VCaP (cell line): ENCODE measurements at regions not wholly inside any gene's neighbourhood (a gene's known extent, or its start where the extent isn't known, plus 50 kb on each side); places are given as distances from the start of the nearest gene placed in this dataset.

Experiments used
- H3K27ac ChIP-seq: fragments of 450-650 bp; 2 replicates; pipeline ENCODE4 v1.5.1; 2017
- TF ChIP-seq, protein P1 (sequence below): fragments of 450-650 bp; conservative IDR thresholded peaks from 2 replicates; pipeline ENCODE4 v1.5.1; 2017; ENCODE audit warnings: mild to moderate bottlenecking, moderate library complexity

DNA sequence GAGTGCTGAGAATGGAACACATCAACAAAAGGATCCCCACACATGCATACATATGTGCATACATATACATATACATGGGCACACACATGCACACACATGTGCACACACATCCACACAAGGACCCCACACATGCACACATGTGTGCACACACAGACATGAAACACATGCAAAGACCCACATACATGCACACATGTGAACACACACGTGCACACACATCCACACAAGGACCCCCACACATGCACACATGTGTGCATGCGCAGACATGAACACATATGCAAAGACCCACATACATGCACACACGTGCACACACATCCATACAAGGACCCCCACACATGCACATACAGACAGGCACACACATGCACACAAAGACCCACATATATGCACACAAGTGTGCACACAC lies 104.4 kb upstream of the ADARB2 start:
- H3K27ac ChIP-seq: no peak overlapping the region
- TF ChIP-seq, protein P1, sequence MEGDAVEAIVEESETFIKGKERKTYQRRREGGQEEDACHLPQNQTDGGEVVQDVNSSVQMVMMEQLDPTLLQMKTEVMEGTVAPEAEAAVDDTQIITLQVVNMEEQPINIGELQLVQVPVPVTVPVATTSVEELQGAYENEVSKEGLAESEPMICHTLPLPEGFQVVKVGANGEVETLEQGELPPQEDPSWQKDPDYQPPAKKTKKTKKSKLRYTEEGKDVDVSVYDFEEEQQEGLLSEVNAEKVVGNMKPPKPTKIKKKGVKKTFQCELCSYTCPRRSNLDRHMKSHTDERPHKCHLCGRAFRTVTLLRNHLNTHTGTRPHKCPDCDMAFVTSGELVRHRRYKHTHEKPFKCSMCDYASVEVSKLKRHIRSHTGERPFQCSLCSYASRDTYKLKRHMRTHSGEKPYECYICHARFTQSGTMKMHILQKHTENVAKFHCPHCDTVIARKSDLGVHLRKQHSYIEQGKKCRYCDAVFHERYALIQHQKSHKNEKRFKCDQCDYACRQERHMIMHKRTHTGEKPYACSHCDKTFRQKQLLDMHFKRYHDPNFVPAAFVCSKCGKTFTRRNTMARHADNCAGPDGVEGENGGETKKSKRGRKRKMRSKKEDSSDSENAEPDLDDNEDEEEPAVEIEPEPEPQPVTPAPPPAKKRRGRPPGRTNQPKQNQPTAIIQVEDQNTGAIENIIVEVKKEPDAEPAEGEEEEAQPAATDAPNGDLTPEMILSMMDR: no peak

DNA sequence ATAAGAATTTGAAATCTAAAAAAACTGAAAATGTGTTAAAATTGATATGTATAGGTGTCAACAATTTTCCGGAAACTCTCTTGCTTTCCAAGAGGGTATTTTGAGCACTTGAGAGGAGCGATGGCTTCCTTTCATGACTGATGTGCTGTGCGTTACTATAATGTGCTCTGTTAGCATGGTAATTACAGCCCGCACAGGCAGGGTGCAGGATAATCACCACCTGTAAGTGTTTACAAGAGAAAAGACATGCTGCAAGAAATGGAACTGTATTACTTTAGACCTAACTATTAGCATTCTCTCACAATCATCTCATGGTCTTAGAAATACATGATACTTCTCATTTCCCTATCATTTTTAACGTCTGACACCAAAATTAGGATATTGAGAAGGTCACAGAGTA lies 92.4 kb upstream of the ADARB2 start:
- no peak overlapping the region for H3K27ac ChIP-seq
- TF ChIP-seq, protein P1: no peak

DNA sequence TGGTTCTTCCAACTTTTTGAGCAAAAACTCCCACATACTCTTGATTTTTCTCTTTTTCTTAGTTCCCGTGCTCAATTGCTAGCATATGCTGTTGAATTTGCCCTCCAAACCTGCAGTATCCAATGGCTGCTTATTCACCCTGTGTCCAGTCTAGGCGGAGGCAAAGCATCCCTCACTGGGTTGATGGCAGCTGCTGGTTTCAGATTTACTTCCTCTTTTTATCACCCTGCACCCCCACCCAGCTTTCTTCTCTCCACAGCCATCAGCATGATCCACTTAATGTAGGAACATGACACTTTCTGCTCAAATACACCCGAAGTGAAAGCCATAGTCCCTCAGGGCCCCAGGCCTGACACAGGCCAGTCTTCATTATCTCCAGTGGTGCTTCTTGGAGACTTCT lies 87.6 kb upstream of the ADARB2 start:
- H3K27ac ChIP-seq: no peak overlapping the region
- TF ChIP-seq, protein P1: no peak

DNA sequence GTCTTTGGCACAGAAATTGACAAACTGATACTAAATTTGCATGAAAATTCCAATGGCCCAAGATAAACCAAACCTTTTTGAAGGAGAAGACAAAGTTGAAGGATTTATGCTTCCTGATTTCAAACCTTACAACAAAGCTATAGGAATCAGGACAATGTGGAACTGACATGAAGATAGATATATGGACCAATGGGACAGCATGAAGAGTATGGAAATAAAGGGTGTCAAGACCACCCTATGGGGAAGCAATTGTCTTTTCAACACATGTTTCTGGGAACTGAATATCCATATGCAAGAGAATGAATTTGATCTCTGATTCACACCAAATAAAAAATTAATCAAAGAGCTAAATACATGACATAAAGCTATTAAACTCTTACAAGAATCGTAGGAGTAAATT lies 77.2 kb upstream of the ADARB2 start:
- H3K27ac ChIP-seq: no peak overlapping the region
- TF ChIP-seq, protein P1: no peak

DNA sequence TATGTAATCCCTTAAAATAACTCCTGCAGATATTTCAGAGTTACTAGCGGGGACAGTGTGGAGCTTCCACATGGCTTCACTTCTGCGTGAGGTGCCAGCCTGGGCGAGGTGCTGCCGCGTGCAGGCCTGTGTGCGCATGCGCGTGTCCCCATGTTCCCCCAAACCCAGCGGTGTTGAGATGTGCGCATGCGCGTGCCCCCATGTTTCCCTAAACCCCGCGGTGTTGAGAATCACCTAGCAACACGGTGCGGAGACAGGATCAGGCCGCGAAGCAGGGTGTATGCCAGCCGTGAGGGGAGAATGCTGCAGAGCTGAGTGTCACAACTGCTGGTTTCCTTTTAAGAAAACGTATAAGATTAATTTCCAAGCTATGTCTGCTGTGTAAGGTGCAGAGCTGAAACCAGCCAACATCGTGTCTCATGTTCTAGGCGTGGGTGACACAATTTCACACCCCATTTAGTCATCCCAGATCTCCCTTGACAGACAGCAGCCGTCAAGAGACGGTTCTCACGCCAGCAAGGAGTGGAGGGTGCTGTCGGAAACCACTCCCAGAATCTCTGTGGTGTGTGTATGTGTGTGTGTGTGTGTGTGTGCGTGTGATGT lies 71.9 kb upstream of the ADARB2 start:
- H3K27ac ChIP-seq: no peak overlapping the region
- TF ChIP-seq, protein P1: no peak

DNA sequence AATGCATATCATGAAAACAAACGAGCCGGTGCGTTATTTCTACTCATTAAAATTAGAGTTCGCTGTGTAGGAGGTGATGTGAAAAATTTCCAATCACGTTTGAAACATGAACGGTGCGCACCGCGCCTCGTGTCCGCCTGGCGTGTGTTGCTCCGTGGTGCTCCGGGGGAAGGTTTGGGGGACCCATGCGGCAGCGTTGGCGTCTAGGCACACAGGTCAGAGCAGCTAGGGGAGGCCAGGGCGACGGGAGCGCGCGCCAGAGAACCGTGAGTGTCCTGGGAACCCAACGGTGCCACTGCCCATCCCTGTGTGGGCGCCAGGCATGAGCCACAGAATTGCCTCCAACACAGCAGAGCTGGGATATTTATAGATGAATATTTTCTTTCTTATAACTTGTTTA lies 70.6 kb upstream of the ADARB2 start:
- H3K27ac ChIP-seq: no peak overlapping the region
- TF ChIP-seq, protein P1: no peak

DNA sequence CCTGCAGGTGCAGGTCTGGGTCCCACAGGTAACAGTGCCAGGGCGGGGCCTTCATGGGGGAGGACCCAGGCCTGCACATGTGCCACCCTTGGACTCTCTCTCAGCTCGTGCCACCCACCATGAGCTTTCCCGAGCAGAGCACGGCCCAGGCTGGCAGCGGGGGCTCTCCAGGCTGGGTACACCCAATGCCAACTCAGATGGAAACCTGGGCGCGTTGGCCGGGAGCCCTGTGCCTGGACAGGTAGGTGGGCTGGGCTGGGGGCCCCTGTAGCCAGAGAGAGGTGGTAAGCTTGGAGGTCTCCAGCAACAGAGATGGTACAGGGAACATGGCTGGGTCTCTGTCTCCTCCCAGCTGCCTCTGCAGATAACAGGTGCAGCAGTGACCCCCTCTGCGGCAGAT lies 69.9 kb upstream of the ADARB2 start:
- H3K27ac ChIP-seq: no peak overlapping the region
- TF ChIP-seq, protein P1: no peak
